CD8-positive, alpha-beta memory T cell (primary cell): ENCODE measurements at regions not wholly inside any gene's neighbourhood (a gene's known extent, or its start where the extent isn't known, plus 50 kb on each side); places are given as distances from the start of the nearest gene placed in this dataset.
A peak's percentile ranks its signal among the peaks of the same experiment; 100 is the strongest.

Source experiments
- CTCF ChIA-PET: fragments of 350-600 bp; sonication (Branson Sonifier 250); formaldehyde crosslinking; loops from one replicate; lab custom pipeline; 2021; ENCODE audit warnings: antibody characterized with exemption; lab: Charles Lee
- POLR2A ChIA-PET: fragments of 350-600 bp; sonication (Branson Sonifier 250); formaldehyde crosslinking; loops from one replicate; lab custom pipeline; 2021; ENCODE audit warnings: antibody characterized with exemption; lab: Charles Lee
- DNase-seq, 5 donors: peaks; one replicate each; pipeline versions ENCODE4 v3.0.0 to v3.0.0-alpha.2; 2020 to 2022; ENCODE audit warnings: mixed read lengths in 1 of 5
- H3K27ac ChIP-seq: one replicate; pipeline ENCODE4 v1.7.0; 2013; ENCODE audit warnings: low read depth, mild to moderate bottlenecking, low read length, moderate library complexity
- H3K27me3 ChIP-seq: 2 replicates; pipeline ENCODE4 v1.7.0; 2013; ENCODE audit warnings: low read length, mild to moderate bottlenecking; ENCODE audit not compliant: insufficient read depth, poor library complexity, severe bottlenecking
- H3K36me3 ChIP-seq: 2 replicates; pipeline ENCODE4 v1.7.0; 2013; ENCODE audit warnings: mild to moderate bottlenecking, low read length, moderate library complexity; ENCODE audit not compliant: insufficient read depth
- H3K4me1 ChIP-seq: 2 replicates; pipeline ENCODE4 v1.7.0; 2013; ENCODE audit warnings: mild to moderate bottlenecking, low read length, moderate library complexity; ENCODE audit not compliant: insufficient read depth
- H3K4me3 ChIP-seq: 2 replicates; pipeline ENCODE4 v1.7.0; 2013; ENCODE audit warnings: mild to moderate bottlenecking, low read length
- H3K9me3 ChIP-seq: 2 replicates; pipeline ENCODE4 v1.7.0; 2013; ENCODE audit warnings: mild to moderate bottlenecking, low read length
- H3K27ac Mint-ChIP-seq, 8 donors: one replicate each; pipeline ENCODE4 v1.8.0; 2020 to 2021; ENCODE audit warnings: mixed read lengths in 8 of 8, mild to moderate bottlenecking in 6 of 8, inconsistent platforms in 3 of 8, moderate library complexity in 3 of 8
- H3K27me3 Mint-ChIP-seq, 2 donors: one replicate each; pipeline ENCODE4 v1.8.0; 2020 to 2021; ENCODE audit warnings: mixed read lengths in 2 of 2, mild to moderate bottlenecking in 1 of 2, moderate library complexity in 1 of 2
- H3K36me3 Mint-ChIP-seq, 3 donors: one replicate each; pipeline ENCODE4 v1.8.0; 2020 to 2021; ENCODE audit warnings: mixed read lengths in 3 of 3, inconsistent platforms in 1 of 3, mild to moderate bottlenecking in 1 of 3
- H3K4me1 Mint-ChIP-seq, 3 donors: one replicate each; pipeline ENCODE4 v1.8.0; 2020 to 2021; ENCODE audit warnings: mixed read lengths in 3 of 3, inconsistent platforms in 1 of 3, mild to moderate bottlenecking in 1 of 3
- H3K4me3 Mint-ChIP-seq, 7 donors: one replicate each; pipeline ENCODE4 v1.8.0; 2020 to 2021; ENCODE audit warnings: mixed read lengths in 7 of 7, mild to moderate bottlenecking in 6 of 7, moderate library complexity in 4 of 7, inconsistent platforms in 2 of 7
- H3K9me3 Mint-ChIP-seq, 5 donors: one replicate each; pipeline ENCODE4 v1.8.0; 2020 to 2022; ENCODE audit warnings: mixed read lengths in 5 of 5, mild to moderate bottlenecking in 3 of 5, moderate library complexity in 2 of 5, inconsistent platforms in 1 of 5

- no peaks in the 10 kb centered on the region for H3K4me1 Mint-ChIP-seq
- no peaks in the 10 kb centered on the region for H3K36me3 Mint-ChIP-seq
- DNase-seq: no peak
- H3K9me3 Mint-ChIP-seq: peaks cover 0 to 4% (median 0%) of the 10 kb centered on the region in 5 donors
- Histone ChIP-seq H3K4me3 (no peak overlapping the region), H3K4me1 (no peaks in the 10 kb centered on the region), H3K27ac (no peak overlapping the region), H3K9me3 (no peaks in the 10 kb centered on the region), H3K36me3 (no peaks in the 10 kb centered on the region), H3K27me3 (no peaks in the 10 kb centered on the region)
- H3K4me3 Mint-ChIP-seq: no peak overlapping the region
- POLR2A ChIA-PET: no interaction called here
- no peak overlapping the region for H3K27ac Mint-ChIP-seq
- H3K27me3 Mint-ChIP-seq: peaks cover 0 to 4% of the 10 kb centered on the region in 2 donors
- CTCF ChIA-PET: no interaction called here
These were observed 140.0 kb downstream of the IDS start for GRCh38 chrX:149365061-149365460.

GRCh38 chrX:149363965-149364364 lies 141.1 kb downstream of the IDS start:
- no peaks in the 10 kb centered on the region for H3K4me1 ChIP-seq
- no peak overlapping the region for H3K4me3 ChIP-seq
- no peaks in the 10 kb centered on the region for H3K36me3 ChIP-seq
- DNase-seq: no peak
- CTCF ChIA-PET: no interaction called here
- H3K27me3 ChIP-seq: no peaks in the 10 kb centered on the region
- H3K27me3 Mint-ChIP-seq: peaks cover 0 to 4% of the 10 kb centered on the region in 2 donors
- H3K36me3 Mint-ChIP-seq: no peaks in the 10 kb centered on the region
- H3K27ac ChIP-seq: no peak overlapping the region
- no peak overlapping the region for H3K4me3 Mint-ChIP-seq
- peaks cover 0 to 4% (median 0%) of the 10 kb centered on the region in 5 donors for H3K9me3 Mint-ChIP-seq
- no peak overlapping the region for H3K27ac Mint-ChIP-seq
- POLR2A ChIA-PET: no interaction called here
- no peaks in the 10 kb centered on the region for H3K9me3 ChIP-seq
- no peaks in the 10 kb centered on the region for H3K4me1 Mint-ChIP-seq

GRCh38 chrX:149346306-149346705 lies 158.8 kb downstream of the IDS start:
- H3K36me3 Mint-ChIP-seq: no peaks in the 10 kb centered on the region
- H3K27ac Mint-ChIP-seq: no peak overlapping the region
- H3K9me3 Mint-ChIP-seq: peaks cover 0 to 4% (median 0%) of the 10 kb centered on the region in 5 donors
- peaks cover 0 to 5% of the 10 kb centered on the region in 2 donors for H3K27me3 Mint-ChIP-seq
- CTCF ChIA-PET: no interaction called here
- no peak overlapping the region for H3K4me3 ChIP-seq
- POLR2A ChIA-PET: no interaction called here
- H3K27me3 ChIP-seq: no peaks in the 10 kb centered on the region
- no peak for DNase-seq
- H3K4me3 Mint-ChIP-seq: no peak overlapping the region
- H3K9me3 ChIP-seq: no peaks in the 10 kb centered on the region
- H3K27ac ChIP-seq: no peak overlapping the region
- H3K4me1 Mint-ChIP-seq: no peaks in the 10 kb centered on the region
- no peaks in the 10 kb centered on the region for H3K4me1 ChIP-seq
- no peaks in the 10 kb centered on the region for H3K36me3 ChIP-seq

- no peak for DNase-seq
- ChIA-PET CTCF (no interaction called here), POLR2A (no interaction called here)
- Mint-ChIP-seq H3K9me3 (peaks cover 0 to 4% (median 0%) of the 10 kb centered on the region in 5 donors), H3K27me3 (peaks cover 0 to 5% of the 10 kb centered on the region in 2 donors), H3K4me3 (no peak overlapping the region), H3K4me1 (no peaks in the 10 kb centered on the region), H3K36me3 (no peaks in the 10 kb centered on the region), H3K27ac (no peak overlapping the region)
- Histone ChIP-seq H3K4me1 (no peaks in the 10 kb centered on the region), H3K36me3 (no peaks in the 10 kb centered on the region), H3K9me3 (no peaks in the 10 kb centered on the region), H3K4me3 (no peak overlapping the region), H3K27ac (no peak overlapping the region), H3K27me3 (no peaks in the 10 kb centered on the region)
These were observed 182.8 kb downstream of the IDS start for GRCh38 chrX:149322316-149322715.

- DNase-seq: no peak
- H3K9me3 Mint-ChIP-seq: no peaks in the 10 kb centered on the region
- H3K4me1 Mint-ChIP-seq: no peaks in the 10 kb centered on the region
- Histone ChIP-seq H3K9me3 (no peaks in the 10 kb centered on the region), H3K4me1 (no peaks in the 10 kb centered on the region), H3K4me3 (no peak overlapping the region), H3K27ac (no peak overlapping the region), H3K36me3 (no peaks in the 10 kb centered on the region), H3K27me3 (no peaks in the 10 kb centered on the region)
- H3K27ac Mint-ChIP-seq: no peak overlapping the region
- ChIA-PET CTCF (no interaction called here), POLR2A (no interaction called here)
- no peak overlapping the region for H3K4me3 Mint-ChIP-seq
- peaks cover 0 to 5% of the 10 kb centered on the region in 2 donors for H3K27me3 Mint-ChIP-seq
- H3K36me3 Mint-ChIP-seq: no peaks in the 10 kb centered on the region
These were observed 191.2 kb downstream of the IDS start for GRCh38 chrX:149313871-149314371.

- Histone ChIP-seq H3K36me3 (no peaks in the 10 kb centered on the region), H3K4me3 (no peak overlapping the region), H3K4me1 (no peaks in the 10 kb centered on the region), H3K27me3 (no peaks in the 10 kb centered on the region), H3K9me3 (no peaks in the 10 kb centered on the region), H3K27ac (no peak overlapping the region)
- Mint-ChIP-seq H3K9me3 (no peaks in the 10 kb centered on the region), H3K27ac (no peak overlapping the region), H3K27me3 (peaks cover 0 to 5% of the 10 kb centered on the region in 2 donors), H3K4me1 (no peaks in the 10 kb centered on the region), H3K4me3 (no peak overlapping the region), H3K36me3 (no peaks in the 10 kb centered on the region)
- DNase-seq: no peak
- ChIA-PET POLR2A (no interaction called here), CTCF (no interaction called here)
These were observed 192.1 kb downstream of the IDS start for GRCh38 chrX:149312988-149313387.

GRCh38 chrX:149312097-149312496 lies 193.0 kb downstream of the IDS start:
- Mint-ChIP-seq H3K9me3 (no peaks in the 10 kb centered on the region), H3K4me1 (no peaks in the 10 kb centered on the region), H3K27me3 (peaks cover 0 to 5% of the 10 kb centered on the region in 2 donors), H3K4me3 (no peak overlapping the region), H3K36me3 (no peaks in the 10 kb centered on the region), H3K27ac (no peak overlapping the region)
- Histone ChIP-seq H3K4me3 (no peak overlapping the region), H3K27me3 (no peaks in the 10 kb centered on the region), H3K4me1 (no peaks in the 10 kb centered on the region), H3K27ac (no peak overlapping the region), H3K9me3 (no peaks in the 10 kb centered on the region), H3K36me3 (no peaks in the 10 kb centered on the region)
- no peak for DNase-seq
- ChIA-PET CTCF (no interaction called here), POLR2A (no interaction called here)

- Mint-ChIP-seq H3K4me1 (no peaks in the 10 kb centered on the region), H3K4me3 (no peak overlapping the region), H3K27ac (no peak overlapping the region), H3K9me3 (no peaks in the 10 kb centered on the region), H3K36me3 (no peaks in the 10 kb centered on the region), H3K27me3 (peaks cover 4 to 8% of the 10 kb centered on the region in 2 donors)
- DNase-seq: no peak
- Histone ChIP-seq H3K27ac (no peak overlapping the region), H3K36me3 (no peaks in the 10 kb centered on the region), H3K4me3 (no peak overlapping the region), H3K27me3 (no peaks in the 10 kb centered on the region), H3K4me1 (no peaks in the 10 kb centered on the region), H3K9me3 (no peaks in the 10 kb centered on the region)
- ChIA-PET POLR2A (no interaction called here), CTCF (no interaction called here)
These were observed 202.4 kb downstream of the IDS start for GRCh38 chrX:149302705-149303104.

- no peak for DNase-seq
- no peaks in the 10 kb centered on the region for H3K9me3 ChIP-seq
- H3K36me3 ChIP-seq: no peaks in the 10 kb centered on the region
- H3K4me3 Mint-ChIP-seq: no peak overlapping the region
- no peak overlapping the region for H3K4me3 ChIP-seq
- peak overlapping the region in 1 of 8 donors; percentile 10 for H3K27ac Mint-ChIP-seq
- H3K4me1 Mint-ChIP-seq: no peaks in the 10 kb centered on the region
- no peaks in the 10 kb centered on the region for H3K9me3 Mint-ChIP-seq
- no peaks in the 10 kb centered on the region for H3K4me1 ChIP-seq
- no peaks in the 10 kb centered on the region for H3K36me3 Mint-ChIP-seq
- H3K27me3 Mint-ChIP-seq: peaks cover 2 to 8% of the 10 kb centered on the region in 2 donors
- CTCF ChIA-PET: no interaction called here
- POLR2A ChIA-PET: no interaction called here
- H3K27ac ChIP-seq: no peak overlapping the region
- no peaks in the 10 kb centered on the region for H3K27me3 ChIP-seq
These were observed 207.0 kb downstream of the IDS start for GRCh38 chrX:149298111-149298510.
